ENCODE measurements at regions not wholly inside any gene's neighbourhood (a gene's known extent, or its start where the extent isn't known, plus 50 kb on each side); places are given as distances from the start of the nearest gene placed in this dataset.

DNA sequence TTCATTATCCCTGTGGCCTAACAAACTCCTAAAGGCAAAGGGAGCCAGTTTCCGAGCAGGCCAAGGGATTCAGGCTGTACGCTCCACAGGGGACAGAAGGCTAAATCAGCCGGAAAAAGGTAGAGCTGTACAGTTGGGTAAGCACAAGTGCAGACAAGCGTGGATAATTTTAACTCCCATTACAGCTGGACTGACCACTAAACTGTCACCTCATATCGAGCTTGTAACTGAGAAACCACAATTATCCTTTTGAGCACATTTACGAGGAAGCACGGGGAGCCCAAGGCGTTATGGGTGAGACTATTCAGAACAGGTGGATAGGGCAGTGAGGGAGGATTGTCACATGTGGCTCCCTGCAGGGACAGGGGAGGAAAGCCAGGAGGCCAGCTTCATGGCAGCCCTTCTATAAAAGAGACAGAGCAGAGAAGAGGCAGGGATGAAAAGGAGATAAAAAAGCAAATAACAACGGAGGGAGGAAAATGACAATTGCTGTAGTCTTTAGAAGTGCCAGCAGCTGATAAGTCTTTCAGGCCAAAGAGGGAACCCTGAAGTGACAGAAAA lies 288.0 kb downstream of the FGFR2 start:
- WGBS, 2 donors: 44 to 54% methylated on average over 9 of the region's 9 CpGs
- no peak overlapping the region for H3K4me3 ChIP-seq
- ATAC-seq (peak in 3 of 4 donors; percentile 43 to 87 (median 77)), FAIRE-seq (no peak), DNase-seq (no peak)
- no peaks in the 10 kb centered on the region for H3K27me3 ChIP-seq
- H3K4me1 ChIP-seq: no peaks in the 10 kb centered on the region
- TF ChIP-seq, protein P1, sequence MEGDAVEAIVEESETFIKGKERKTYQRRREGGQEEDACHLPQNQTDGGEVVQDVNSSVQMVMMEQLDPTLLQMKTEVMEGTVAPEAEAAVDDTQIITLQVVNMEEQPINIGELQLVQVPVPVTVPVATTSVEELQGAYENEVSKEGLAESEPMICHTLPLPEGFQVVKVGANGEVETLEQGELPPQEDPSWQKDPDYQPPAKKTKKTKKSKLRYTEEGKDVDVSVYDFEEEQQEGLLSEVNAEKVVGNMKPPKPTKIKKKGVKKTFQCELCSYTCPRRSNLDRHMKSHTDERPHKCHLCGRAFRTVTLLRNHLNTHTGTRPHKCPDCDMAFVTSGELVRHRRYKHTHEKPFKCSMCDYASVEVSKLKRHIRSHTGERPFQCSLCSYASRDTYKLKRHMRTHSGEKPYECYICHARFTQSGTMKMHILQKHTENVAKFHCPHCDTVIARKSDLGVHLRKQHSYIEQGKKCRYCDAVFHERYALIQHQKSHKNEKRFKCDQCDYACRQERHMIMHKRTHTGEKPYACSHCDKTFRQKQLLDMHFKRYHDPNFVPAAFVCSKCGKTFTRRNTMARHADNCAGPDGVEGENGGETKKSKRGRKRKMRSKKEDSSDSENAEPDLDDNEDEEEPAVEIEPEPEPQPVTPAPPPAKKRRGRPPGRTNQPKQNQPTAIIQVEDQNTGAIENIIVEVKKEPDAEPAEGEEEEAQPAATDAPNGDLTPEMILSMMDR (IDR thresholded peaks at IDR 0.05): no peak
- H3K36me3 ChIP-seq: no peaks in the 10 kb centered on the region
- no peak overlapping the region for H3K27ac ChIP-seq
- intact Hi-C loops (cut with DNase I): no loop called here
- no peaks in the 10 kb centered on the region for H3K9me3 ChIP-seq

DNA sequence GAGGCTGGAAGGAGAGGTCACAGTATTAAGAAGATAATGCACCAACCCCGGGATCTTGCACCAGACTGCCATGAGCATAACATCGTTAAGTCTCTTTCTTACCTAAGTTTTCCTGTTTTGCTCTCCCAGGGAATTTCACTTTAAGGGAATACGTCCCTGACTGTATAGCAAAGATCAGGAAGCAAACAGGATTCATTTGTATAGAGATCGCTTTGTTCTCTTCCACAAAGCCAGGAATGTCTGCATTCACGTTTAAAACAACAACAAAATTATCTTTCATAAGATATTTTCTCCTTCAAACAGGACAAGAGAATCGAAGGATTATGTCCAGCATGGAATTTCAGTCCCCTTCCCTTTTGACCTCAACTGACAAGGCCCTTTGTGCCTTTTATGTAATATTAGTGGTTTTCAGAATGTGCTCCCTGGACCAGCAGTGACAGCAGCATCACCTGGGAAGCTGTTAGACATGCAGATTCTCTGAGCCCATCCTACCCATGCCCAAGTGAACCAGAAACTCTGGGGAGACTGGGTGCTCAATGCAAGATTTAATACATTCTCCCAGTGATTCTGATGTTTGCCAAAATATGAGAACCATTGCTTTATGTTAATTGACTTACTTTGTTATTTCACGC lies 286.3 kb downstream of the FGFR2 start:
- H3K4me1 ChIP-seq: no peaks in the 10 kb centered on the region
- H3K4me3 ChIP-seq: no peak overlapping the region
- H3K9me3 ChIP-seq: no peaks in the 10 kb centered on the region
- intact Hi-C loops (cut with DNase I): no loop called here
- TF ChIP-seq, protein P1 (IDR thresholded peaks at IDR 0.05): no peak
- DNase-seq (no peak), ATAC-seq (peak in 1 of 4 donors; percentile 19), FAIRE-seq (no peak)
- 31 to 33% methylated on average over 7 of the region's 7 CpGs for WGBS, 2 donors
- H3K27ac ChIP-seq: peak overlapping the region in 3 of 4 donors; percentile 33 to 76 (median 47)
- no peaks in the 10 kb centered on the region for H3K36me3 ChIP-seq
- H3K27me3 ChIP-seq: no peaks in the 10 kb centered on the region

DNA sequence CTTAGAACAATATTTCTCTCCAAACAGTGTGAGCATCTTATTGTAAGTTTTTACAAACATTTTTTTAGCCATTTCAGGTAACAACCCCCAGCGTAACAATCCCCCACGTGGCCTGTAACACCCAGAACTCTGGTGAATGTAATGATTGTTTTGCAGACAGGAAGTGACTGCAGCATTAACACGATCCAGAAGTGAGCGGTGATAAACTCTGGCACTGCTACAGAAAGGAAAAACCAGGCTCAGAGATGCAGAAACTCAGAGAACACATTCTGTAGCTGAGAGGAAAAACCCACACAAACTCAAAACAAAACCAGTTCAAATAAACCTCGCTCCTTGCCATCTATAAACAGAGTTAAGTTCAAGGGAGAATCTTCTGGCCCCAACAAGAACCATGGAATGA lies 285.7 kb downstream of the FGFR2 start:
- H3K4me3 ChIP-seq: no peak overlapping the region
- WGBS, 2 donors: 14 to 18% methylated on average over 5 of the region's 5 CpGs
- TF ChIP-seq, protein P1 (IDR thresholded peaks at IDR 0.05): no peak
- H3K9me3 ChIP-seq: no peaks in the 10 kb centered on the region
- H3K36me3 ChIP-seq: no peaks in the 10 kb centered on the region
- DNase-seq (peak in 1 of 6 donors; percentile 13), ATAC-seq (peak; percentile 53 to 83 (median 64)), FAIRE-seq (no peak)
- H3K4me1 ChIP-seq: no peaks in the 10 kb centered on the region
- intact Hi-C loops (cut with DNase I): no loop called here
- H3K27ac ChIP-seq: peak overlapping the region in 3 of 4 donors; percentile 33 to 76 (median 74)
- H3K27me3 ChIP-seq: no peaks in the 10 kb centered on the region

DNA sequence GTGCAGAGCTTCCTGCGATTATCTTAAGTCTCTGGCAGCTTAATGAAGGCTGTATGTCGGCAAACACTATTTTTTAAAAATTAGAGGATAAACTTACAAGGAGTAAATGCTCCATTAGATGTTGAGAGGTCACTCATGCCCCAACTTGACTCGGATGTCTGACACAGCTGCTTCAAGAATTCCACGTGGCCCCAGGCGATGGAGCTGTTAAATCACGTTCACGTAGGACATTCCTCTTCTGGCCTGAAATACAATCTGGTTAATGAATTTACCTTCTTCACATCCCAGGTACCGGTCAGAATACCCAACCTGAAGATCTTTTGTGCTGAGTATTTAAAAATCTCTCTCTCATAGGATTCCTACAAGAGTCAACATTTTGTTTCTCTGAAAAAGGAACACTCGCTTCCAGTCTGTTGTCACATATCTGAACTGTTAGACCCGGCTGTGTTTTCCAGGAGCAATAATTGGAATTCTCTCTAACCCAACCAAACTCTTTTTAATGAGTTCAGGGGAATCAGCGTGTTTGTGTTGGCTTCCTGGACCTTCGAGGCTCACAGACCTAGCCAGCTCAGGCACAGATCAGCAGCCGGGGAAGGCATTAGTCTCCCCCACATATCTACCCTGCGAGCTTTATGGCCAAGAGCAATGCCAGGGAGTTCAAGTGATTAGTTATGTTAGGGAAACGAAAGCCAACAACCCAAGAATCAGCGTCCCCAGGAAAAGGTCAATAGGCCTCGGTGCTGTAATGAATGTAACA lies 284.9 kb downstream of the FGFR2 start:
- intact Hi-C loops (cut with DNase I): no loop called here
- Histone ChIP-seq H3K4me1 (no peaks in the 10 kb centered on the region), H3K36me3 (no peaks in the 10 kb centered on the region), H3K27ac (peak overlapping the region in 3 of 4 donors; percentile 38 to 76 (median 74)), H3K9me3 (no peaks in the 10 kb centered on the region), H3K4me3 (no peak overlapping the region), H3K27me3 (no peaks in the 10 kb centered on the region)
- 31 to 32% methylated on average over 17 of the region's 17 CpGs for WGBS, 2 donors
- DNase-seq: no peak
- peak in 2 of 4 donors; percentile 33 to 46 for ATAC-seq
- no peak for FAIRE-seq
- TF ChIP-seq, protein P1 (IDR thresholded peaks at IDR 0.05): no peak
